ENCODE measurements at regions not wholly inside any gene's neighbourhood (a gene's known extent, or its start where the extent isn't known, plus 50 kb on each side); places are given as distances from the start of the nearest gene placed in this dataset.

GRCh38 chr10:124266468-124267230, 152.1 kb downstream of the OAT start:
- H3K79me1 ChIP-seq (ENCODE audit: insufficient read depth, low read depth, low read length, poor library complexity, severe bottlenecking), result no peaks in the 10 kb centered on the region
- no peak overlapping the region for H3K4ac ChIP-seq (ENCODE audit: low read depth, low read length)
- no peak overlapping the region for H4K5ac ChIP-seq (ENCODE audit: insufficient read length, low read depth, low read length)
- H3K14ac ChIP-seq (ENCODE audit: insufficient read depth, low read length), result no peak overlapping the region
- TF ChIP-seq CTCF (conservative IDR thresholded peaks at IDR 0.05), result no peak
- Mint-ChIP-seq H3K4me3 (no peak overlapping the region), H3K4me1 (no peaks in the 10 kb centered on the region), H3K27ac (no peak overlapping the region), H3K9me3 (peaks cover 0 to 3% of the 10 kb centered on the region in 2 experiments; a peak in 1 of 5 replicates), H3K27me3 (ENCODE audit: low read depth) (peaks cover 19% of the 10 kb centered on the region), H3K36me3 (ENCODE audit: insufficient read depth in 1 of 3, low read depth in 3 of 3) (peaks cover 0 to 2% (median 0%) of the 10 kb centered on the region in 3 experiments; a peak in 1 of 7 replicates)
- H3K18ac ChIP-seq (ENCODE audit: insufficient read length, low read depth, low read length), result no peak overlapping the region
- H4K91ac ChIP-seq (ENCODE audit: insufficient read length, low read depth, low read length), result no peak overlapping the region
- H2AK5ac ChIP-seq (ENCODE audit: insufficient read length, low read length), result no peak overlapping the region
- H3K23ac ChIP-seq (ENCODE audit: insufficient read length, low read depth, low read length), result no peak overlapping the region
- no peak overlapping the region for H2BK120ac ChIP-seq (ENCODE audit: low read depth, low read length, poor library complexity, severe bottlenecking)
- H3K27me3 ChIP-seq (ENCODE audit: insufficient read depth, low read length), result no peaks in the 10 kb centered on the region
- no peak overlapping the region for H3T11ph ChIP-seq (ENCODE audit: low read length)
- no peaks in the 10 kb centered on the region; the same call in 1 of the 2 replicates for H3K79me2 ChIP-seq (ENCODE audit: insufficient read depth, low read length)
- H3K9me3 ChIP-seq (ENCODE audit: control insufficient read depth, low read depth, low read length), result no peaks in the 10 kb centered on the region
- H3K56ac ChIP-seq (ENCODE audit: insufficient read length, low read depth, low read length), result no peak overlapping the region
- no peaks in the 10 kb centered on the region for H4K20me1 ChIP-seq (ENCODE audit: control insufficient read depth, insufficient read depth, insufficient read length)
- H2BK12ac ChIP-seq (ENCODE audit: insufficient read length, low read depth, low read length), result no peak overlapping the region
- no peak overlapping the region for H3K4me2 ChIP-seq (ENCODE audit: insufficient read depth, insufficient read length, low read length)
- H2BK15ac ChIP-seq (ENCODE audit: low read depth, low read length), result no peak overlapping the region
- H3K23me2 ChIP-seq (ENCODE audit: insufficient read length, low read depth, low read length, poor library complexity, severe bottlenecking), result no peaks in the 10 kb centered on the region
- DNase-seq, result no peak
- H2BK5ac ChIP-seq (ENCODE audit: insufficient read length, low read length), result no peak overlapping the region
- no peak overlapping the region for H3K9ac ChIP-seq (ENCODE audit: extremely low read depth, insufficient read length, low read length)
- H2BK20ac ChIP-seq (ENCODE audit: low read depth, low read length, poor library complexity, severe bottlenecking), result no peak overlapping the region
- no peak overlapping the region for H3K27ac ChIP-seq (ENCODE audit: insufficient read length, low read depth, low read length)
- no peak overlapping the region for H4K8ac ChIP-seq (replicated peaks; ENCODE audit: insufficient read length, low read depth, low read length)
- H3K4me1 ChIP-seq (ENCODE audit: insufficient read depth, low read length), result no peaks in the 10 kb centered on the region
- WGBS (ENCODE audit: extremely low coverage, insufficient read length, low lambda C conversion rate), result no CpG with 5 or more reads among the region's 15 CpGs
- no peak overlapping the region for H2AFZ ChIP-seq (ENCODE audit: low read length)
